Astrocyte of the spinal cord (primary cell): ENCODE measurements at regions not wholly inside any gene's neighbourhood (a gene's known extent, or its start where the extent isn't known, plus 50 kb on each side); places are given as distances from the start of the nearest gene placed in this dataset.
"Not testable (repeated sequence)": the region's sequence is repeated elsewhere in the genome, so short reads cannot be mapped to it uniquely, and the experiment has no call there.

Experiments
- DNase-seq: peaks from one replicate; pipeline ENCODE4 v3.0.0; 2011; ENCODE audit warnings: low read depth, low spot score
- H3K4me3 ChIP-seq: 2 replicates; pipeline ENCODE4 v1.5.1; 2011; ENCODE audit warnings: low read depth, mild to moderate bottlenecking, low read length, moderate library complexity
- CTCF ChIP-seq: IDR thresholded peaks from 2 replicates; pipeline ENCODE4 v1.5.1; 2012; ENCODE audit warnings: low read depth, mild to moderate bottlenecking, low read length, inconsistent platforms
- in situ Hi-C: cut with HindIII; loops from 2 replicates; pipeline ENCODE4 v1.10.0; 2017; ENCODE audit warnings: low sequenced_read_pairs

GRCh38 chr2:167817422-167817821 lies 430.0 kb downstream of the STK39 start:
- H3K4me3 ChIP-seq = no peak overlapping the region
- TF ChIP-seq CTCF = no peak
- in situ Hi-C loops = no loop called here
- DNase-seq = no peak

- TF ChIP-seq CTCF = no peak
- DNase-seq = no peak
- no peak overlapping the region for H3K4me3 ChIP-seq
- in situ Hi-C loops = no loop called here
These were observed 430.5 kb downstream of the STK39 start for GRCh38 chr2:167816874-167817290.

GRCh38 chr2:167814881-167815718 lies 432.3 kb downstream of the STK39 start:
- TF ChIP-seq CTCF = no peak
- in situ Hi-C loops = no loop called here
- DNase-seq = no peak
- no peak overlapping the region for H3K4me3 ChIP-seq

GRCh38 chr2:167814482-167814880 lies 432.9 kb downstream of the STK39 start:
- in situ Hi-C loops, DNase-seq, H3K4me3 ChIP-seq: not testable (repeated sequence)

- DNase-seq, in situ Hi-C loops, H3K4me3 ChIP-seq: not testable (repeated sequence)
These were observed 437.6 kb downstream of the STK39 start for GRCh38 chr2:167809799-167810198.

- in situ Hi-C loops = no loop called here
- no peak overlapping the region for H3K4me3 ChIP-seq
- no peak for DNase-seq
- no peak for TF ChIP-seq CTCF
These were observed 443.9 kb downstream of the STK39 start for GRCh38 chr2:167803449-167803988.

- H3K4me3 ChIP-seq = no peak overlapping the region
- TF ChIP-seq CTCF = no peak
- in situ Hi-C loops = no loop called here
These were observed 452.7 kb downstream of the STK39 start for GRCh38 chr2:167794554-167795255.

More at GRCh38 chr2:167794554-167795255, 452.7 kb downstream of the STK39 start:
- no peak for DNase-seq
